HCT116 (cell line): ENCODE measurements at regions not wholly inside any gene's neighbourhood (a gene's known extent, or its start where the extent isn't known, plus 50 kb on each side); places are given as distances from the start of the nearest gene placed in this dataset.
A peak's percentile ranks its signal among the peaks of the same experiment; 100 is the strongest.

Source experiments
- ATAC-seq: fragments of 200-7000 bp; cut with Tn5 transposase; 2 replicates; pipeline ENCODE4 v1.9.1; 2020; ENCODE audit warnings: mild to moderate bottlenecking, moderate library complexity
- BruUV-seq: library from RNA; stranded (reverse); fragments of 400-500 nt; replicated peaks from 2 replicates; lab custom pipeline; 2021; lab: Mats Ljungman, UMichigan
- CTCF ChIA-PET: fragments of 300-600 bp; sonication (Branson Sonifier 250); formaldehyde crosslinking; loops from one replicate; lab custom pipeline; 2021; ENCODE audit warnings: antibody characterized with exemption; lab: Charles Lee
- POLR2A ChIA-PET: fragments of 300-600, 350-600 bp; sonication (Branson Sonifier 250); formaldehyde crosslinking; loops from one replicate; lab custom pipeline; 2021; ENCODE audit warnings: antibody characterized with exemption; lab: Charles Lee
- RAD21 ChIA-PET, 2 experiments: fragments of 300-600 bp; sonication (Branson Sonifier 250); formaldehyde crosslinking; loops; one replicate each; lab custom pipeline; 2023; ENCODE audit warnings: low total read pairs in 2 of 2; ENCODE audit not compliant: uncharacterized antibody in 2 of 2, unreplicated experiment in 2 of 2, low non-redundant PET in 1 of 2; lab: Charles Lee
- DNase-seq: peaks from one replicate; pipeline ENCODE4 v3.0.0-alpha.2; 2010; ENCODE audit warnings: low read depth, low spot score
- H2AFZ ChIP-seq: fragments of 200-600 bp; shearing (Covaris generic), sonication (generic); 2 replicates; pipeline ENCODE4 v1.6.1; 2017; ENCODE audit warnings: low read depth, mixed run types, mixed read lengths, antibody characterized with exemption, low read length; ENCODE audit not compliant: poor library complexity, severe bottlenecking
- H3K27ac ChIP-seq: 2 replicates; pipeline ENCODE4 v1.5.1; 2012; ENCODE audit warnings: low read depth, low read length
- H3K27me3 ChIP-seq: fragments of 200-600 bp; sonication (generic); 2 replicates; pipeline ENCODE4 v1.6.1; 2016; ENCODE audit warnings: mixed run types, low read length, mixed read lengths; ENCODE audit not compliant: insufficient read depth
- H3K36me3 ChIP-seq, 2 experiments: fragments of 200-500 bp in 1 of 2; fragments of 200-600 bp in 1 of 2; sonication (Bioruptor generic) in 1 of 2; sonication (generic) in 1 of 2; 2 replicates each; pipeline versions ENCODE4 v1.5.1 to v1.6.1; 2014 to 2016; ENCODE audit warnings: low read length in 2 of 2, inconsistent platforms in 1 of 2, mixed read lengths in 1 of 2, mixed run types in 1 of 2; ENCODE audit not compliant: insufficient read depth in 2 of 2, control insufficient read depth in 1 of 2
- H3K4me1 ChIP-seq, 2 experiments: fragments of 200-600 bp in 1 of 2; sonication (generic) in 1 of 2; 2 replicates each; pipeline versions ENCODE4 v1.5.1 to v1.6.1; 2012 to 2017; ENCODE audit warnings: low read length in 2 of 2, inconsistent platforms in 1 of 2, mild to moderate bottlenecking in 1 of 2, mixed read lengths in 1 of 2, mixed run types in 1 of 2, moderate library complexity in 1 of 2; ENCODE audit not compliant: insufficient read depth in 2 of 2, control insufficient read depth in 1 of 2
- H3K4me2 ChIP-seq: fragments of 200-600 bp; sonication (generic); 2 replicates; pipeline ENCODE4 v1.6.1; 2017; ENCODE audit warnings: mixed run types, low read length, mixed read lengths
- H3K4me3 ChIP-seq, 2 experiments: fragments of 200-600 bp in 1 of 2; sonication (generic) in 1 of 2; replicated peaks in 1 of 2; 2 replicates each; pipeline ENCODE4 v1.5.1; 2011 to 2016; ENCODE audit warnings: low read length in 2 of 2, control low read depth in 1 of 2, low read depth in 1 of 2, mild to moderate bottlenecking in 1 of 2, mixed read lengths in 1 of 2, mixed run types in 1 of 2
- H3K79me2 ChIP-seq: fragments of 200-600 bp; sonication (generic); 2 replicates; pipeline ENCODE4 v1.6.1; 2017; ENCODE audit warnings: mild to moderate bottlenecking, mixed run types, low read length, moderate library complexity, mixed read lengths; ENCODE audit not compliant: insufficient read depth
- H3K9ac ChIP-seq: fragments of 200-600 bp; sonication (generic); 2 replicates; pipeline ENCODE4 v1.6.1; 2016; ENCODE audit warnings: low read length, mixed read lengths
- H3K9me2 ChIP-seq: fragments of 200-600 bp; sonication (generic), shearing (Covaris generic); 2 replicates; pipeline ENCODE4 v1.6.1; 2017; ENCODE audit warnings: mixed run types, mild to moderate bottlenecking, moderate library complexity; ENCODE audit not compliant: insufficient read depth
- H3K9me3 ChIP-seq, 2 experiments: fragments of 200-500 bp in 1 of 2; fragments of 200-600 bp in 1 of 2; sonication (Bioruptor generic) in 1 of 2; sonication (generic) in 1 of 2; 2 replicates each; pipeline ENCODE4 v1.6.1; 2014 to 2017; ENCODE audit warnings: low read length in 2 of 2, mixed read lengths in 2 of 2, inconsistent platforms in 1 of 2, low read depth in 1 of 2, mild to moderate bottlenecking in 1 of 2, mixed run types in 1 of 2, moderate library complexity in 1 of 2; ENCODE audit not compliant: control insufficient read depth in 1 of 2, insufficient read depth in 1 of 2
- H4K20me1 ChIP-seq: fragments of 200-600 bp; sonication (generic), shearing (Covaris generic); 2 replicates; pipeline ENCODE4 v1.6.1; 2017; ENCODE audit warnings: mixed run types, mild to moderate bottlenecking, moderate library complexity; ENCODE audit not compliant: insufficient read depth
- ATF3 ChIP-seq: IDR thresholded peaks from 2 replicates; pipeline ENCODE4 v1.6.1; 2012
- CBX3 ChIP-seq: IDR thresholded peaks from 2 replicates; pipeline ENCODE4 v1.6.1; 2012; ENCODE audit warnings: low read depth
- CTCF ChIP-seq, 3 experiments: fragments of 200-600 bp in 1 of 3; sonication (generic) in 1 of 3; IDR thresholded peaks in 2 of 3; conservative IDR thresholded peaks in 1 of 3; 2 replicates each; pipeline ENCODE4 v1.5.1; 2012 to 2017; ENCODE audit warnings: low read depth in 2 of 3, low read length in 2 of 3, antibody characterized with exemption in 1 of 3, borderline replicate concordance in 1 of 3, control low read depth in 1 of 3, mild to moderate bottlenecking in 1 of 3, mixed read lengths in 1 of 3, mixed run types in 1 of 3, moderate library complexity in 1 of 3; ENCODE audit not compliant: insufficient read depth in 1 of 3
- EZH2 ChIP-seq: fragments of 200-600 bp; sonication (generic); IDR thresholded peaks from 2 replicates; pipeline ENCODE4 v1.6.1; 2017; ENCODE audit warnings: antibody characterized with exemption, mixed run types
- FOSL1 ChIP-seq: IDR thresholded peaks from 2 replicates; pipeline ENCODE4 v1.6.1; 2012; ENCODE audit warnings: low read depth
- POLR2AphosphoS5 ChIP-seq: IDR thresholded peaks from 2 replicates; pipeline ENCODE4 v1.6.1; 2011; ENCODE audit warnings: mild to moderate bottlenecking, low read depth, low read length, moderate library complexity
- REST ChIP-seq: IDR thresholded peaks from 2 replicates; pipeline ENCODE4 v1.6.1; 2012; ENCODE audit warnings: low read depth
- TCF7L2 ChIP-seq: IDR thresholded peaks from 2 replicates; pipeline ENCODE4 v1.7.0; 2011; ENCODE audit warnings: borderline replicate concordance, inconsistent platforms; ENCODE audit not compliant: insufficient read depth, insufficient read length; ENCODE audit errors: extremely low read depth
- ZFX ChIP-seq: fragments of 450-650 bp; IDR thresholded peaks from 2 replicates; pipeline ENCODE4 v1.6.1; 2017
- intact Hi-C: fragments of 100-400 bp; cut with micrococcal nuclease; formaldehyde crosslinking; loops from 2 replicates; pipeline ENCODE4 v1.10.0; 2022

- no peak for TF ChIP-seq CTCF (IDR thresholded peaks at IDR 0.05 in 2 of 3, conservative IDR thresholded peaks at IDR 0.05 in 1 of 3; ENCODE audit: borderline replicate concordance in 1 of 3, insufficient read depth in 1 of 3, low read depth in 2 of 3, low read length in 2 of 3)
- peak; percentile 78 for TF ChIP-seq CBX3
- no peak for TF ChIP-seq EZH2
- no peak for TF ChIP-seq ZFX
- peak; percentile 12; the same call in 1 of the 2 replicates for TF ChIP-seq REST
- TF ChIP-seq ATF3, result peak; percentile 93
These were observed 121.1 kb downstream of the TRIM27 start (continued) for GRCh38 chr6:28802417-28803336.

- H3K9me3 ChIP-seq, result no peaks in the 10 kb centered on the region
- ChIA-PET CTCF (no interaction called here), RAD21 (no interaction called here), POLR2A (no interaction called here)
- no peaks in the 10 kb centered on the region for H3K79me2 ChIP-seq
- no peaks in the 10 kb centered on the region for H3K36me3 ChIP-seq
- no peaks in the 10 kb centered on the region for H4K20me1 ChIP-seq
- H3K4me3 ChIP-seq, result peak overlapping the region in 1 of 2 experiments; percentile 30; a peak in 1 of 4 replicates
- ATAC-seq (no peak), DNase-seq (no peak)
- H3K9ac ChIP-seq, result no peak overlapping the region
- H3K27me3 ChIP-seq, result no peaks in the 10 kb centered on the region
- peak overlapping the region; percentile 53 for H3K4me2 ChIP-seq
- H2AFZ ChIP-seq, result peak overlapping the region; percentile 85
- no peak for TF ChIP-seq CBX3
- TF ChIP-seq TCF7L2, result no peak
- no peak for TF ChIP-seq EZH2
- TF ChIP-seq POLR2AphosphoS5, result no peak
- TF ChIP-seq FOSL1, result no peak
- H3K9me2 ChIP-seq, result no peaks in the 10 kb centered on the region
- H3K4me1 ChIP-seq, result peaks cover 0 to 5% of the 10 kb centered on the region in 2 experiments; a peak in 2 of 4 replicates
- no TSS peak for BruUV-seq
- no peak overlapping the region for H3K27ac ChIP-seq
- intact Hi-C loops, result no loop called here
These were observed 120.5 kb downstream of the TRIM27 start for GRCh38 chr6:28803337-28803709.
